ENCODE measurements at regions not wholly inside any gene's neighbourhood (a gene's known extent, or its start where the extent isn't known, plus 50 kb on each side); places are given as distances from the start of the nearest gene placed in this dataset.

GRCh38 chr7:26583094-26583648, 281.2 kb downstream of the SKAP2 start:
- Histone ChIP-seq H3K27ac (no peak overlapping the region), H3K4me3 (no peak overlapping the region), H3K27me3 (no peaks in the 10 kb centered on the region), H3K36me3 (no peaks in the 10 kb centered on the region), H3K4me1 (no peaks in the 10 kb centered on the region), H3K9me3 (no peaks in the 10 kb centered on the region)
- DNase-seq (ENCODE audit: low spot score), result no peak
- no peak for TF ChIP-seq CTCF (IDR thresholded peaks at IDR 0.05)

- Histone ChIP-seq H3K27me3 (no peaks in the 10 kb centered on the region), H3K4me1 (no peaks in the 10 kb centered on the region), H3K36me3 (no peaks in the 10 kb centered on the region), H3K4me3 (no peak overlapping the region), H3K27ac (no peak overlapping the region), H3K9me3 (no peaks in the 10 kb centered on the region)
- no peak for DNase-seq (ENCODE audit: low spot score)
- no peak for TF ChIP-seq CTCF (IDR thresholded peaks at IDR 0.05)
These were observed 280.1 kb downstream of the SKAP2 start for GRCh38 chr7:26584326-26584725.

GRCh38 chr7:26584987-26585665, 279.3 kb downstream of the SKAP2 start:
- no peak overlapping the region for H3K27ac ChIP-seq
- H3K4me3 ChIP-seq, result no peak overlapping the region
- no peak for TF ChIP-seq CTCF (IDR thresholded peaks at IDR 0.05)
- no peaks in the 10 kb centered on the region for H3K27me3 ChIP-seq
- no peaks in the 10 kb centered on the region for H3K9me3 ChIP-seq
- H3K36me3 ChIP-seq, result no peaks in the 10 kb centered on the region
- no peak for DNase-seq (ENCODE audit: low spot score)
- H3K4me1 ChIP-seq, result no peaks in the 10 kb centered on the region

- Histone ChIP-seq H3K9me3 (no peaks in the 10 kb centered on the region), H3K27ac (no peak overlapping the region), H3K27me3 (no peaks in the 10 kb centered on the region), H3K36me3 (no peaks in the 10 kb centered on the region), H3K4me3 (no peak overlapping the region), H3K4me1 (no peaks in the 10 kb centered on the region)
- no peak for DNase-seq (ENCODE audit: low spot score)
- TF ChIP-seq CTCF (IDR thresholded peaks at IDR 0.05), result no peak
These were observed 276.9 kb downstream of the SKAP2 start for GRCh38 chr7:26587536-26587935.

GRCh38 chr7:26588511-26588910, 275.9 kb downstream of the SKAP2 start:
- no peaks in the 10 kb centered on the region for H3K27me3 ChIP-seq
- H3K36me3 ChIP-seq, result no peaks in the 10 kb centered on the region
- no peak overlapping the region for H3K4me3 ChIP-seq
- peaks cover 0 to 2% of the 10 kb centered on the region in 2 donors for H3K4me1 ChIP-seq
- TF ChIP-seq CTCF (IDR thresholded peaks at IDR 0.05), result no peak
- H3K27ac ChIP-seq, result no peak overlapping the region
- H3K9me3 ChIP-seq, result no peaks in the 10 kb centered on the region
- no peak for DNase-seq (ENCODE audit: low spot score)

GRCh38 chr7:26590709-26591108, 273.7 kb downstream of the SKAP2 start:
- H3K36me3 ChIP-seq, result no peaks in the 10 kb centered on the region
- TF ChIP-seq CTCF (IDR thresholded peaks at IDR 0.05), result no peak
- H3K27me3 ChIP-seq, result no peaks in the 10 kb centered on the region
- DNase-seq (ENCODE audit: low spot score), result no peak
- H3K4me3 ChIP-seq, result no peak overlapping the region
- no peak overlapping the region for H3K27ac ChIP-seq
- H3K9me3 ChIP-seq, result no peaks in the 10 kb centered on the region
- peaks cover 0 to 6% of the 10 kb centered on the region in 2 donors for H3K4me1 ChIP-seq

Measured in right atrium auricular region (tissue), 2 donors.